ENCODE measurements at regions not wholly inside any gene's neighbourhood (a gene's known extent, or its start where the extent isn't known, plus 50 kb on each side); places are given as distances from the start of the nearest gene placed in this dataset.
"Not testable (repeated sequence)": the region's sequence is repeated elsewhere in the genome, so short reads cannot be mapped to it uniquely, and the experiment has no call there.

DNA sequence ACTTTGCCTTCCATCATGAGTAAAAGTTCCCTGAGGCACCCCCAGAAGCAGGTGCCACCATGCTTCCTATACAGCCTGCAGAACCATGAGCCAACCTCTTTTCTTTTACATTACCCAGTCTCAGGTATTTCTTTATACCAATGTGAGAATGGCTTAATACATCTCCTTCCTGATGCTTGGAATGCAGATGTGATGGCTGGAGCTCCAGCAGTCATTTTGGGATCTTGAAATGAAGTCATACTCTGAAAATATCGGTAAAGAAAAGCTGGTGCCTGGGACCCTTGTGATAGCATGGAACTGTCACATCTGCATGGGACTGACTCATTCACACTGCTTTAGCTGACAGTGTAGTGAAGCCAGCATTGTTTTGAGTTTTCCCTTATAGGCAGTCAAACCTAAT is 634.5 kb upstream of the NRP1 start:
- H3K4me3 ChIP-seq (ENCODE audit: low read depth, low read length): no peak overlapping the region
- in situ Hi-C loops (cut with HindIII; ENCODE audit: low sequenced_read_pairs): no loop called here
- no peak for DNase-seq (ENCODE audit: low read depth)
- TF ChIP-seq, protein P1, sequence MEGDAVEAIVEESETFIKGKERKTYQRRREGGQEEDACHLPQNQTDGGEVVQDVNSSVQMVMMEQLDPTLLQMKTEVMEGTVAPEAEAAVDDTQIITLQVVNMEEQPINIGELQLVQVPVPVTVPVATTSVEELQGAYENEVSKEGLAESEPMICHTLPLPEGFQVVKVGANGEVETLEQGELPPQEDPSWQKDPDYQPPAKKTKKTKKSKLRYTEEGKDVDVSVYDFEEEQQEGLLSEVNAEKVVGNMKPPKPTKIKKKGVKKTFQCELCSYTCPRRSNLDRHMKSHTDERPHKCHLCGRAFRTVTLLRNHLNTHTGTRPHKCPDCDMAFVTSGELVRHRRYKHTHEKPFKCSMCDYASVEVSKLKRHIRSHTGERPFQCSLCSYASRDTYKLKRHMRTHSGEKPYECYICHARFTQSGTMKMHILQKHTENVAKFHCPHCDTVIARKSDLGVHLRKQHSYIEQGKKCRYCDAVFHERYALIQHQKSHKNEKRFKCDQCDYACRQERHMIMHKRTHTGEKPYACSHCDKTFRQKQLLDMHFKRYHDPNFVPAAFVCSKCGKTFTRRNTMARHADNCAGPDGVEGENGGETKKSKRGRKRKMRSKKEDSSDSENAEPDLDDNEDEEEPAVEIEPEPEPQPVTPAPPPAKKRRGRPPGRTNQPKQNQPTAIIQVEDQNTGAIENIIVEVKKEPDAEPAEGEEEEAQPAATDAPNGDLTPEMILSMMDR (IDR thresholded peaks at IDR 0.05; ENCODE audit: low read depth, low read length, missing control alignments): no peak

DNA sequence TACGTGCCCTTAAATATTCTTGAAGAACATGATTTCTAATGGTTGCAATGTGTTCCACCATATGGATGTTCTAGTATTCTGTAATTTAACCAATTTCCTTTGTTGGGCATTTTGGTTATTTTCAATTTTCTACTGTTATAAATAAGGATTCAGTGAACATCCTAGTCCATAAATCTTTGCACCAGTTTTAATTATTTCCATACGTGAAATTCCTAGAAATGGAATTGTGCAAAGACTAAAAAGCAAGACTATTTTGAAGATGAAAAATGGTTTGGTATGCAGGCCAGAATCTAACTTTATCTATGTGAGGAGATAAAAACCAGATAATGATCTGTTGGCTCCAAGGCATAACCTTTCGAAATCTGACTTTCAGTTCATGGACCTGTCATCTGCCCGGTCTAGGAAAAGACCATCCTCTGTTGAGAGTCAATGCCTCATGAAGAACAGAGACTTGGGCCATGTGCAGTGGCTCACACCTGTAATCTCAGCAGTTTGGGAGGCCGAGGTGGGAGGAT is 633.2 kb upstream of the NRP1 start:
- DNase-seq (ENCODE audit: low read depth): no peak
- in situ Hi-C loops (cut with HindIII; ENCODE audit: low sequenced_read_pairs): no loop called here
- TF ChIP-seq, protein P1 (IDR thresholded peaks at IDR 0.05; ENCODE audit: low read depth, low read length, missing control alignments): no peak
- no peak overlapping the region for H3K4me3 ChIP-seq (ENCODE audit: low read depth, low read length)

DNA sequence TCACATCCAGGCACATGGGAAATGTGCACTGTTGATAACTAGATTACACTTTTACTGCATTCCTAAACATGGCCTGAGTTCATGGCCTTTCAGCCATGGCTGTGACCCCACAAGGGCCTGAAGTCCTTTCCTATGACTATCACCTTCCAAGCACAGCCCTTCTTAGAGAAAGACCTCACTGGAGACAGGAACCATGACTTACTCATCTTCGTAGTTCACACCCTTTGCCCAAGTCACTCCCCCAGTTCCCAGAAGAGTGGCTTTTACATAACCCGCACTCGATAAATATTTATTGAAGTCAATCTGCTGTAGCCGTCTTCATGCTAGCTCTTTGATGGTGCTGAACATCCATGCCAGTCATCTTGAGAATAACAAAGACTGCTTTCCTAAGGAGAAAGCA is 632.5 kb upstream of the NRP1 start:
- no peak overlapping the region for H3K4me3 ChIP-seq (ENCODE audit: low read depth, low read length)
- TF ChIP-seq, protein P1 (IDR thresholded peaks at IDR 0.05; ENCODE audit: low read depth, low read length, missing control alignments): no peak
- in situ Hi-C loops (cut with HindIII; ENCODE audit: low sequenced_read_pairs): no loop called here
- no peak for DNase-seq (ENCODE audit: low read depth)

DNA sequence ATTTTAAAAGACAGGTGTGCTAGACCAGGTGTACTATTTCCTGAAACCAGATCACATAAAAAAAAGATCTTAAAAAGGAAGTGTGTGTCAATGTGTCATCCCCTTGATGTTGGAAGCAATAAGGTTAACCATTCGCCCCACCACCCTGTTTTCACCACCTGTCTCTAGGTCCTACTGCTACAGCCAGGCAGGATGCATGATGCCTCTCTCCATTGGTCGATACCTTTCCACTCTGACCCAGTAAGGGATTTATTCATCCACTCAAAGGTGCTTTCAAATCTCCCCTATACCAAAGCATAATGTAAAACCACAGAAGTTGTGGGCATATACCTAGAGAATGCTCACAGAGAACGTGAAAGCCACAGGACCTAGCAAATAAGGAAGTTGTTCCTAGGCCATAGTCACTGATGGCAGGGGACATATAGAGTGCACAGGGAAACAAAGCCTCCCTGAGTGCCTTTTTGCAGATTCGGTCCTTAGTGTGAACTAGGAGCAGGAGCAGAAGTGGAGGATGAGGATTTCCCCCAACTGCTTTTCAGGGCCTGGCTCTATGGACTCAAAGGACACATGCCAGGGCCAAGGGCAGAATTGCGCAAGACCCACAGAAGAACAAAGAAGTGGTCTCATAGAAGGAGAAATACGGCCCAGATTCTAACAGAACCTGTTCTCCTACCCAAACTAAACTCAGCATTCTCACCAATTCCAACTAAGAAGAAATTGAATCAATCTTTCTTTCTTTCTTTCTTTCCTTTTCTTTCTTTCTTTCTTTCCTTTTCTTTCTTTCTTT is 631.5 kb upstream of the NRP1 start:
- H3K4me3 ChIP-seq (ENCODE audit: low read depth, low read length): no peak overlapping the region
- TF ChIP-seq, protein P1 (IDR thresholded peaks at IDR 0.05; ENCODE audit: low read depth, low read length, missing control alignments): no peak
- in situ Hi-C loops (cut with HindIII; ENCODE audit: low sequenced_read_pairs): no loop called here
- no peak for DNase-seq (ENCODE audit: low read depth)

DNA sequence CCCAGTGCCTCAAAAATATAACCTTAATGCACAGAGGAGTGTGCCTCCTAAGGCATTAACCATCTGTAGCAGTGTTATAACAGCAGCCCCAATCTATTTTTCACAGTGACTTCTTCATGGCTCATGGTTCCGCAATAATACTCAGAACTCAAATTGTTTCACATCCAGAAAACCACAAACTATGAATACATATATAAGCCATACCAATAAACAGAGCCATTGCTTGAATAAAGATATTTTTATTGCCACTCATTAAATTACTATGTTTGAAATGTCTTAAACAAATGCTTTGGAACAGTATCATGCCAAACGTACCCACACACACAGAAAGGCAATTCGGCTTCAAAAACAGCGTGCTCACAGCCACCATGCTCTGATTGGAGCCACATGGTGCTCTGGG is 629.3 kb upstream of the NRP1 start:
- TF ChIP-seq, protein P1 (IDR thresholded peaks at IDR 0.05; ENCODE audit: low read depth, low read length, missing control alignments): no peak
- no peak for DNase-seq (ENCODE audit: low read depth)
- in situ Hi-C loops (cut with HindIII; ENCODE audit: low sequenced_read_pairs): no loop called here
- no peak overlapping the region for H3K4me3 ChIP-seq (ENCODE audit: low read depth, low read length)

GRCh38 chr10:33956322-33956721 is 621.9 kb upstream of the NRP1 start:
- DNase-seq (ENCODE audit: low read depth); H3K4me3 ChIP-seq (ENCODE audit: low read depth, low read length); in situ Hi-C loops (cut with HindIII; ENCODE audit: low sequenced_read_pairs): not testable (repeated sequence)

GRCh38 chr10:33955676-33956075 is 621.2 kb upstream of the NRP1 start:
- TF ChIP-seq, protein P1 (IDR thresholded peaks at IDR 0.05; ENCODE audit: low read depth, low read length, missing control alignments): no peak
- no peak overlapping the region for H3K4me3 ChIP-seq (ENCODE audit: low read depth, low read length)
- in situ Hi-C loops (cut with HindIII; ENCODE audit: low sequenced_read_pairs): no loop called here
- DNase-seq (ENCODE audit: low read depth): peak; percentile 59

Measured in astrocyte of the cerebellum (primary cell).